OCI-LY7 (cell line): ENCODE measurements at regions not wholly inside any gene's neighbourhood (a gene's known extent, or its start where the extent isn't known, plus 50 kb on each side); places are given as distances from the start of the nearest gene placed in this dataset.

Experiments
- BruUV-seq: library from RNA; stranded (reverse); fragments of 400-500 nt; replicated peaks from 2 replicates; lab custom pipeline; 2021; lab: Mats Ljungman, UMichigan
- CTCF ChIA-PET: fragments of 300-600 bp; sonication (Branson Sonifier 250); formaldehyde crosslinking; loops from one replicate; lab custom pipeline; 2022; ENCODE audit warnings: antibody characterized with exemption; ENCODE audit not compliant: unreplicated experiment; lab: Charles Lee
- POLR2A ChIA-PET: fragments of 300-600 bp; sonication (Branson Sonifier 250); formaldehyde crosslinking; loops from one replicate; lab custom pipeline; 2022; ENCODE audit warnings: antibody characterized with exemption; lab: Charles Lee
- DNase-seq: peaks from one replicate; pipeline ENCODE4 v3.0.0-alpha.2; 2015; ENCODE audit warnings: low spot score
- H2AFZ ChIP-seq: fragments of 200-600 bp; sonication (generic), shearing (Covaris generic); 2 replicates; pipeline ENCODE4 v1.6.1; 2014; ENCODE audit warnings: mild to moderate bottlenecking, antibody characterized with exemption, low read length, moderate library complexity
- H3K27ac ChIP-seq: fragments of 200-600 bp; sonication (generic); 2 replicates; pipeline ENCODE4 v1.5.1; 2014; ENCODE audit warnings: mixed run types, low read depth, mild to moderate bottlenecking, moderate library complexity, low read length, inconsistent platforms; ENCODE audit not compliant: poor library complexity, severe bottlenecking
- H3K36me3 ChIP-seq: fragments of 200-600 bp; sonication (generic); 2 replicates; pipeline ENCODE4 v1.6.1; 2014; ENCODE audit warnings: mild to moderate bottlenecking, antibody characterized with exemption, low read length, moderate library complexity, mixed read lengths; ENCODE audit not compliant: insufficient read depth
- H3K4me1 ChIP-seq: fragments of 200-600 bp; sonication (generic); 2 replicates; pipeline ENCODE4 v1.5.1; 2014; ENCODE audit warnings: mild to moderate bottlenecking, low read length; ENCODE audit not compliant: insufficient read depth, poor library complexity, severe bottlenecking
- H3K4me2 ChIP-seq: fragments of 200-600 bp; sonication (generic); 2 replicates; pipeline ENCODE4 v1.6.1; 2014; ENCODE audit warnings: mild to moderate bottlenecking, low read length
- H3K4me3 ChIP-seq: fragments of 200-600 bp; sonication (generic); 2 replicates; pipeline ENCODE4 v1.5.1; 2014; ENCODE audit warnings: mild to moderate bottlenecking, low read depth, low read length; ENCODE audit not compliant: poor library complexity, severe bottlenecking
- H3K79me2 ChIP-seq: fragments of 200-600 bp; sonication (generic); 2 replicates; pipeline ENCODE4 v1.6.1; 2016; ENCODE audit warnings: low read depth, mild to moderate bottlenecking, low read length, moderate library complexity, mixed read lengths; ENCODE audit not compliant: insufficient read depth
- H3K9me2 ChIP-seq: fragments of 200-600 bp; sonication (generic); 2 replicates; pipeline ENCODE4 v1.6.1; 2016; ENCODE audit warnings: mild to moderate bottlenecking, low read length, mixed read lengths; ENCODE audit not compliant: insufficient read depth
- H3K9me3 ChIP-seq: fragments of 200-600 bp; sonication (generic); 2 replicates; pipeline ENCODE4 v1.6.1; 2014; ENCODE audit warnings: mild to moderate bottlenecking, mixed run types, low read length, mixed read lengths
- H4K20me1 ChIP-seq: fragments of 200-600 bp; sonication (generic); 2 replicates; pipeline ENCODE4 v1.6.1; 2014; ENCODE audit warnings: mild to moderate bottlenecking, antibody characterized with exemption, low read length, moderate library complexity, mixed read lengths; ENCODE audit not compliant: insufficient read depth
- CTCF ChIP-seq: fragments of 200-600 bp; sonication (generic); conservative IDR thresholded peaks from 2 replicates; pipeline ENCODE4 v1.5.1; 2014; ENCODE audit warnings: mild to moderate bottlenecking, antibody characterized with exemption, low read length, moderate library complexity, mixed read lengths
- EZH2phosphoT487 ChIP-seq: fragments of 200-600 bp; sonication (generic); IDR thresholded peaks from 2 replicates; pipeline ENCODE4 v1.6.1; 2018; ENCODE audit warnings: low read depth, borderline replicate concordance, mild to moderate bottlenecking, mixed run types, antibody characterized with exemption, low read length, moderate library complexity, mixed read lengths
- intact Hi-C: fragments of 100-400 bp; cut with micrococcal nuclease; formaldehyde crosslinking; loops from one replicate; pipeline ENCODE4 v1.10.0; 2022; ENCODE audit not compliant: unreplicated experiment

- ChIA-PET POLR2A (no interaction called here), CTCF (no interaction called here)
- Histone ChIP-seq H3K9me3 (no peaks in the 10 kb centered on the region), H3K9me2 (no peaks in the 10 kb centered on the region), H3K4me2 (no peak overlapping the region), H3K4me1 (no peaks in the 10 kb centered on the region), H4K20me1 (no peaks in the 10 kb centered on the region), H3K27ac (no peak overlapping the region), H3K4me3 (no peak overlapping the region), H3K36me3 (no peaks in the 10 kb centered on the region), H2AFZ (no peak overlapping the region), H3K79me2 (no peaks in the 10 kb centered on the region)
- DNase-seq: no peak
- no TSS peak for BruUV-seq
- intact Hi-C loops: no loop called here
- TF ChIP-seq CTCF (no peak), EZH2phosphoT487 (no peak)
These were observed 1002.0 kb downstream of the REEP3 start for GRCh38 chr10:64523065-64523759.

- Histone ChIP-seq H4K20me1 (no peaks in the 10 kb centered on the region), H3K4me3 (no peak overlapping the region), H3K4me1 (no peaks in the 10 kb centered on the region), H3K4me2 (no peak overlapping the region), H3K79me2 (no peaks in the 10 kb centered on the region), H2AFZ (no peak overlapping the region), H3K9me2 (no peaks in the 10 kb centered on the region), H3K36me3 (no peaks in the 10 kb centered on the region), H3K27ac (no peak overlapping the region), H3K9me3 (no peaks in the 10 kb centered on the region)
- no TSS peak for BruUV-seq
- ChIA-PET POLR2A (no interaction called here), CTCF (no interaction called here)
- no peak for TF ChIP-seq CTCF
- TF ChIP-seq EZH2phosphoT487: no peak
- no peak for DNase-seq
- intact Hi-C loops: no loop called here
These were observed 1007.2 kb downstream of the REEP3 start for GRCh38 chr10:64528294-64529002.

- TF ChIP-seq CTCF (no peak), EZH2phosphoT487 (no peak)
- H3K9me3 ChIP-seq: no peaks in the 10 kb centered on the region
- H3K27ac ChIP-seq: no peak overlapping the region
- ChIA-PET CTCF (no interaction called here), POLR2A (no interaction called here)
- H3K4me1 ChIP-seq: no peaks in the 10 kb centered on the region
- H3K4me3 ChIP-seq: no peak overlapping the region
- intact Hi-C loops: no loop called here
- H3K36me3 ChIP-seq: no peaks in the 10 kb centered on the region
- H2AFZ ChIP-seq: no peak overlapping the region
- no peak for DNase-seq
- no peak overlapping the region for H3K4me2 ChIP-seq
- H3K79me2 ChIP-seq: no peaks in the 10 kb centered on the region
- H4K20me1 ChIP-seq: no peaks in the 10 kb centered on the region
- BruUV-seq: no TSS peak
- H3K9me2 ChIP-seq: no peaks in the 10 kb centered on the region
These were observed 1007.8 kb downstream of the REEP3 start for GRCh38 chr10:64529003-64529350.
